ENCODE measurements at regions not wholly inside any gene's neighbourhood (a gene's known extent, or its start where the extent isn't known, plus 50 kb on each side); places are given as distances from the start of the nearest gene placed in this dataset.

DNA sequence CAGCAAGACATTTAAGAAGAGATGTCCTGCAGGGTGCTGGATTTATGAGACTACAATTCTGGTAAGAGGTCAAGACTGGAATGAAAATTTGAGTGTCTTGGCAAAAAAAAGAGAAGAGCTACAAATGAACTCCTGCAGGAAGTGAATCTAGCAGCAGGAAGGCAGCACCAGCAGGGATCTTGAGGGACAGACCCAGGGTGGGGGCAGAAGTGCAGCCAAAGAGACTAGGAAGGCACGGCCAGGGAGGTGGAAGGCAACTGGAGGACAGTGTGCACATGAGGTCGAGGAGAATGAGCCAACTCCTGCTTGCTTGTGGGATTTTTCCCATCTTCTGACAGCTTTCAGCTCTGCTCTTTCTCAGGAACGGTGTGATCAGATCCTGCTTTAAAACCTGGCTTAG, 263.2 kb downstream of the BUD13 start:
- ATAC-seq: no peak
- POLR2A ChIA-PET: no interaction called here
- no peak overlapping the region for H3K27ac ChIP-seq
- FAIRE-seq: no peak
- H3K4me3 ChIP-seq: no peak overlapping the region
- no peaks in the 10 kb centered on the region for H3K9me3 ChIP-seq
- TF ChIP-seq MAFK (IDR thresholded peaks at IDR 0.05; ENCODE audit: partially characterized antibody): no peak
- TF ChIP-seq HDAC2 (IDR thresholded peaks at IDR 0.05): no peak
- no peak for TF ChIP-seq TP53 (CRISPR knock-in tag; IDR thresholded peaks at IDR 0.05)
- TF ChIP-seq, protein P1, sequence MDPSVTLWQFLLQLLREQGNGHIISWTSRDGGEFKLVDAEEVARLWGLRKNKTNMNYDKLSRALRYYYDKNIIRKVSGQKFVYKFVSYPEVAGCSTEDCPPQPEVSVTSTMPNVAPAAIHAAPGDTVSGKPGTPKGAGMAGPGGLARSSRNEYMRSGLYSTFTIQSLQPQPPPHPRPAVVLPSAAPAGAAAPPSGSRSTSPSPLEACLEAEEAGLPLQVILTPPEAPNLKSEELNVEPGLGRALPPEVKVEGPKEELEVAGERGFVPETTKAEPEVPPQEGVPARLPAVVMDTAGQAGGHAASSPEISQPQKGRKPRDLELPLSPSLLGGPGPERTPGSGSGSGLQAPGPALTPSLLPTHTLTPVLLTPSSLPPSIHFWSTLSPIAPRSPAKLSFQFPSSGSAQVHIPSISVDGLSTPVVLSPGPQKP (IDR thresholded peaks at IDR 0.05; ENCODE audit: low read depth, low read length): no peak
- TF ChIP-seq, protein P2, sequence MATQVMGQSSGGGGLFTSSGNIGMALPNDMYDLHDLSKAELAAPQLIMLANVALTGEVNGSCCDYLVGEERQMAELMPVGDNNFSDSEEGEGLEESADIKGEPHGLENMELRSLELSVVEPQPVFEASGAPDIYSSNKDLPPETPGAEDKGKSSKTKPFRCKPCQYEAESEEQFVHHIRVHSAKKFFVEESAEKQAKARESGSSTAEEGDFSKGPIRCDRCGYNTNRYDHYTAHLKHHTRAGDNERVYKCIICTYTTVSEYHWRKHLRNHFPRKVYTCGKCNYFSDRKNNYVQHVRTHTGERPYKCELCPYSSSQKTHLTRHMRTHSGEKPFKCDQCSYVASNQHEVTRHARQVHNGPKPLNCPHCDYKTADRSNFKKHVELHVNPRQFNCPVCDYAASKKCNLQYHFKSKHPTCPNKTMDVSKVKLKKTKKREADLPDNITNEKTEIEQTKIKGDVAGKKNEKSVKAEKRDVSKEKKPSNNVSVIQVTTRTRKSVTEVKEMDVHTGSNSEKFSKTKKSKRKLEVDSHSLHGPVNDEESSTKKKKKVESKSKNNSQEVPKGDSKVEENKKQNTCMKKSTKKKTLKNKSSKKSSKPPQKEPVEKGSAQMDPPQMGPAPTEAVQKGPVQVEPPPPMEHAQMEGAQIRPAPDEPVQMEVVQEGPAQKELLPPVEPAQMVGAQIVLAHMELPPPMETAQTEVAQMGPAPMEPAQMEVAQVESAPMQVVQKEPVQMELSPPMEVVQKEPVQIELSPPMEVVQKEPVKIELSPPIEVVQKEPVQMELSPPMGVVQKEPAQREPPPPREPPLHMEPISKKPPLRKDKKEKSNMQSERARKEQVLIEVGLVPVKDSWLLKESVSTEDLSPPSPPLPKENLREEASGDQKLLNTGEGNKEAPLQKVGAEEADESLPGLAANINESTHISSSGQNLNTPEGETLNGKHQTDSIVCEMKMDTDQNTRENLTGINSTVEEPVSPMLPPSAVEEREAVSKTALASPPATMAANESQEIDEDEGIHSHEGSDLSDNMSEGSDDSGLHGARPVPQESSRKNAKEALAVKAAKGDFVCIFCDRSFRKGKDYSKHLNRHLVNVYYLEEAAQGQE (IDR thresholded peaks at IDR 0.05): no peak
- no peak for TF ChIP-seq SMC3 (IDR thresholded peaks at IDR 0.05)
- no peak for TF ChIP-seq POLR2AphosphoS2 (conservative IDR thresholded peaks at IDR 0.05; ENCODE audit: low read length)
- 9% methylated on average over 3 of the region's 3 CpGs for WGBS (ENCODE audit: missing lambda C conversion rate)
- CTCF ChIA-PET: interaction anchor here (2.1 kb wide), 1 partner anchor 10 kb away, joined by 11 read pairs; no protein-coding TSS in a partner anchor
- no peak overlapping the region for H3K4me2 ChIP-seq
- DNase-seq (ENCODE audit: low read depth in 1 of 2, low spot score in 1 of 2): no peak
- no peaks in the 10 kb centered on the region for H3K4me1 ChIP-seq

DNA sequence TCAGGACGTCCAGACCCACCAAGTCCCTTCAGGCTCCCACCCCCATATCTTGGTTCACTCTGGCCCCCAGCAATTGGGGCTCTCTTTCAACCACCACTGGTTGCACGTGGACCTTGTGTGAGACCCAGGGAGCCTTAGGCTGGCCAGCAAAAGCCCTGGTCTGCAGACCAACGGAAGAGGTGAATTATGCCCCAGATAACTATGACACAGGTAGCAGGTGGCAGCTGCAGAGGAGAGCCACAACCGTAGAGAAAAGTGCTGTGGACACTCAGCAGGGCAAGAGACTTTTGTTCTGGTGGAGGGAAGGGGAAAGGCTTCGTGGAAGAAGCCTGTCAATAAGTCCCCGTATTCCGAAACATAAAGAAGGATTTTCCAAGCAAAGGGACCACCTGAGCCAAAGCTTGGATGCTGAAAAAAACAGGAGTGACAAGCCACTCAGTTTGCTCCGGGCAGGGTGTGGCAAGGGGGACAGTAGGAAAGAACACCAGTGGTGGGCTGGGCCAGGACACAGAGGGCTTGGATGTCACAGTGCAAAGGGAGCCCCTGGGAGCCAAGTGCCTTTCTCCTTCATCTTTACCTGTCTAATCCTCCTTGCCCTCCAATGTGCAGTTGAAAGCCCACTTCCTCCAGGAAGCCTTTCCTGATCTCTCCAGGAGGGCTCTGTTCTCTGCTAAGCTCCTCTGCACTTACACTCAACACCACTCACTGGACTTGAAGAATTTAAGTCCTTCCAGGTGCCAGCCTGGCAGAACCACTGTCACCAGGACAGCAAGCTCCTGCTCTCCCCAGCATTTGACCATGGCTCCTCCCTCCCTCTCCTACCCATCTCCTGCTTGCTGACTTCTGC, 264.7 kb downstream of the BUD13 start:
- ChIA-PET CTCF (interaction anchor here (1.4 to 2.9 kb wide), 2 partner anchors 33 to 133 kb away, joined by 3 to 6 read pairs; no protein-coding TSS in a partner anchor), POLR2A (no interaction called here)
- no peak overlapping the region for H3K27ac ChIP-seq
- WGBS (ENCODE audit: missing lambda C conversion rate): 18% methylated on average over 5 of the region's 8 CpGs
- no peak overlapping the region for H3K4me2 ChIP-seq
- FAIRE-seq: no peak
- no peak for TF ChIP-seq CEBPB (IDR thresholded peaks at IDR 0.05)
- no peak for TF ChIP-seq ESRRA (IDR thresholded peaks at IDR 0.05; ENCODE audit: borderline replicate concordance, low read length)
- TF ChIP-seq, protein P3, sequence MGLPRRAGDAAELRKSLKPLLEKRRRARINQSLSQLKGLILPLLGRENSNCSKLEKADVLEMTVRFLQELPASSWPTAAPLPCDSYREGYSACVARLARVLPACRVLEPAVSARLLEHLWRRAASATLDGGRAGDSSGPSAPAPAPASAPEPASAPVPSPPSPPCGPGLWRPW (IDR thresholded peaks at IDR 0.05): no peak
- TF ChIP-seq, protein P4, sequence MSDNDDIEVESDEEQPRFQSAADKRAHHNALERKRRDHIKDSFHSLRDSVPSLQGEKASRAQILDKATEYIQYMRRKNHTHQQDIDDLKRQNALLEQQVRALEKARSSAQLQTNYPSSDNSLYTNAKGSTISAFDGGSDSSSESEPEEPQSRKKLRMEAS (IDR thresholded peaks at IDR 0.05): no peak
- no peak for TF ChIP-seq MYC (IDR thresholded peaks at IDR 0.05; ENCODE audit: borderline replicate concordance, low read length)
- no peak for TF ChIP-seq RNF2 (IDR thresholded peaks at IDR 0.05; ENCODE audit: borderline replicate concordance, low read depth)
- no peak for TF ChIP-seq ZSCAN20 (CRISPR knock-in tag; IDR thresholded peaks at IDR 0.05)
- no peak for TF ChIP-seq RAD21 (conservative IDR thresholded peaks at IDR 0.05 in 1 of 2, IDR thresholded peaks at IDR 0.05 in 1 of 2)
- no peak for TF ChIP-seq SMC3 (IDR thresholded peaks at IDR 0.05)
- no peak for TF ChIP-seq PHF8 (IDR thresholded peaks at IDR 0.05; ENCODE audit: borderline replicate concordance, low read depth)
- TF ChIP-seq JUNB (IDR thresholded peaks at IDR 0.05): no peak
- TF ChIP-seq, protein P5, sequence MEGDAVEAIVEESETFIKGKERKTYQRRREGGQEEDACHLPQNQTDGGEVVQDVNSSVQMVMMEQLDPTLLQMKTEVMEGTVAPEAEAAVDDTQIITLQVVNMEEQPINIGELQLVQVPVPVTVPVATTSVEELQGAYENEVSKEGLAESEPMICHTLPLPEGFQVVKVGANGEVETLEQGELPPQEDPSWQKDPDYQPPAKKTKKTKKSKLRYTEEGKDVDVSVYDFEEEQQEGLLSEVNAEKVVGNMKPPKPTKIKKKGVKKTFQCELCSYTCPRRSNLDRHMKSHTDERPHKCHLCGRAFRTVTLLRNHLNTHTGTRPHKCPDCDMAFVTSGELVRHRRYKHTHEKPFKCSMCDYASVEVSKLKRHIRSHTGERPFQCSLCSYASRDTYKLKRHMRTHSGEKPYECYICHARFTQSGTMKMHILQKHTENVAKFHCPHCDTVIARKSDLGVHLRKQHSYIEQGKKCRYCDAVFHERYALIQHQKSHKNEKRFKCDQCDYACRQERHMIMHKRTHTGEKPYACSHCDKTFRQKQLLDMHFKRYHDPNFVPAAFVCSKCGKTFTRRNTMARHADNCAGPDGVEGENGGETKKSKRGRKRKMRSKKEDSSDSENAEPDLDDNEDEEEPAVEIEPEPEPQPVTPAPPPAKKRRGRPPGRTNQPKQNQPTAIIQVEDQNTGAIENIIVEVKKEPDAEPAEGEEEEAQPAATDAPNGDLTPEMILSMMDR (IDR thresholded peaks at IDR 0.05): no peak
- no peak for TF ChIP-seq TP53 (CRISPR knock-in tag; IDR thresholded peaks at IDR 0.05)
- TF ChIP-seq TFCP2L1 (CRISPR knock-in tag; IDR thresholded peaks at IDR 0.05): no peak
- TF ChIP-seq EP300 (IDR thresholded peaks at IDR 0.05): no peak
- no peak for TF ChIP-seq NFE2L2 (conservative IDR thresholded peaks at IDR 0.05; ENCODE audit: low read length)
- no peak for TF ChIP-seq FOSB (CRISPR knock-in tag; IDR thresholded peaks at IDR 0.05)
- no peak for TF ChIP-seq FOXS1 (CRISPR knock-in tag; IDR thresholded peaks at IDR 0.05)
- TF ChIP-seq EHF (CRISPR knock-in tag; IDR thresholded peaks at IDR 0.05): no peak
- TF ChIP-seq BHLHE40 (IDR thresholded peaks at IDR 0.05; ENCODE audit: low read depth, low read length): no peak
- no peak overlapping the region for H3K4me3 ChIP-seq
- no peaks in the 10 kb centered on the region for H3K9me3 ChIP-seq
- ATAC-seq: no peak
- no peaks in the 10 kb centered on the region for H3K4me1 ChIP-seq
- no peak for DNase-seq (ENCODE audit: low read depth in 1 of 2, low spot score in 1 of 2)
